GM19463 (cell line): ENCODE measurements at regions not wholly inside any gene's neighbourhood (a gene's known extent, or its start where the extent isn't known, plus 50 kb on each side); places are given as distances from the start of the nearest gene placed in this dataset.
"Not testable (repeated sequence)": the region's sequence is repeated elsewhere in the genome, so short reads cannot be mapped to it uniquely, and the experiment has no call there.

Experiments
- ATAC-seq: cut with Tn5 transposase; IDR thresholded peaks from one replicate; pipeline ENCODE4 v1.9.1; 2021; ENCODE audit warnings: mild to moderate bottlenecking, moderate library complexity; ENCODE audit not compliant: unreplicated experiment

DNA sequence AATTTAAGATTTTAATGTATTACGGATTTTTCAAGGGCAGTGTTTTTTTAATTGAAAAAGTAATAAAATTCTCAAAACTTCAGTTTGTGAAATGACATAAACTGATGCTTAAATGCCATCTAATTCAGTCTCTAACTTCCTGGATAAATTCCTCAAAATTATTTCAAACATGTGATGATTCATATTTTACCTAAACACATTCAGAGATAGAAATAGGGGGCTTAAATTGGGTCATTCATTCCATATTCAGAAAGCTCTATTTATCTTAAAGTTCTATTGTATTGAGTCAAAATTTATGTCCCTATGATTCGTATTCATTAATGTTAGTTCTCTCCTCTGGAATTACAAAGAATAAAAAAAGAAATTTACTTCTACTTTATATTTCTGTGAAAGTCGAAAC lies 713.6 kb upstream of the CHRM3 start:
- ATAC-seq: no peak

DNA sequence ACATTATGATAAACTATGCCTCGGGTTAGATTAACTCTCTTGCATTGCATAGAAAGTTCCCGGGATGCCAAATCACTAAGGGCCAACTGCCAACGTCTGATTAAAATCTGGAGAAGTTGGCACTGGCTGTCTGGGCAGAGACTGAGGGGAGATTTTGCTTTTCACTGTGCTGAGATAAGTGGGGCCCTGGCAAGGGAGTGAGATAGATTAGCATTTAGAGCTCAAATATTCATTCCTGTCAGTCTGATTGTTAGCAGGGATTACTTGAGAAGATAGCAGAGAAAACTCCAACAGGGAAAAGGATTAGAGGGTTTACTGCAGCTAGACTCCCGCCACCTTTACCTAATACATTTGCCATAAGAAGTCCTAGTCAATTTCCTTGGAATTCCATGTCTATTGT lies 714.1 kb upstream of the CHRM3 start:
- ATAC-seq: no peak

DNA sequence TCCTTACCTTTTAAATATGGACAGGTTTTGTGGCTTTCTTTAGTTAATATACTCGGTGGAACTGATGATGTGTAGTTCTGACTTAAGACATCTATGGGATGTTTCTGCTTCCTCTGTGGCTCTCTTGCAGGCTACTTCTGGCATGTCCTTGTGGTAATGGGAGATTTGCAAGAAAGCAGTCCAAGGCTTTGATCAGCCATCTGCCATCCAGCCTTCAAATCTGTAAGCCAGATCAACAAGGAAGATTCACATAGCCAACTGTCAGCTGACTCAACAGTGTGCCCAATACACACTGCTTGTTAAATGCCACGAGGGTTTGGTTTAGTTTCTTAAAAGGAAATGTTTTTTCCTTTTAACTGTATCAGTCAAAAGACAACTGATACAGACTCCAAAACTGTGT lies 722.2 kb upstream of the CHRM3 start:
- ATAC-seq: no peak

DNA sequence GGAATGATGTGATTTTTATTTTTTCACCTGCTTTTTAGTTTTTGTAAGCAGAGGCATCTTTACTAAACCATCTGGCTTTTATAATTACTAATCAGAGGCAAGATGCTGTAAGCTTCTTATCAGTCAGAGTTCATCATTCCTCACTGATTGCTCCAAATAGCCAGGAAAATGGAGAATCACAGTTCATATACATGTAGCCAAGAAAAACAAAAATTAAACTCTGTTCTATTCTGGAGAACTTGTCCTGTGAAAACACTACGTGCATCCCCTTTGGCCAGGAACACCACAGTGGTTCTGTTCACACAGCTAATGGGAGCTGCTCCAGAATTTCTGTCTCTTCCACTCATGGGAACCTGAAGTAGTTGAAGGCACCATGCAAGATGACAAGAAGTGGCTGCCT lies 725.5 kb upstream of the CHRM3 start:
- ATAC-seq: no peak

DNA sequence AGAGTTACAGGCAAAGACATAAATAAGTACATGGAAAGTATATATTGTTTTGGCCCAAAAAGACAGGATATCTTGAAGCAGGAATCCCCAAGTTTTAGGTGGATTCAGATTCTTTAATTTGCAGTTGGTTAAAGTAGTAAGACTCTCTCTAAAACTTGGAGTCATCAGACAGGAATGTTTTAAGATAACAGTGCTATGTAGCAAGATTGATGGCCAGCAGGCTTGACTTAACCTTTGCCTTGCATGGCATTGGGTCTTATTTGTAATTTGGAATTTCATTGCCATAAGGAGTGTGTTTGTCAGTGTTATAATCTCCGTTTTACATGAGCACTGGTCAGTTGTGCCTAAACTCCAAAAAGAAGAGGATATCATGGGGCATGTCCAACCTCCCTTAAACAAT lies 727.6 kb upstream of the CHRM3 start:
- no peak for ATAC-seq

DNA sequence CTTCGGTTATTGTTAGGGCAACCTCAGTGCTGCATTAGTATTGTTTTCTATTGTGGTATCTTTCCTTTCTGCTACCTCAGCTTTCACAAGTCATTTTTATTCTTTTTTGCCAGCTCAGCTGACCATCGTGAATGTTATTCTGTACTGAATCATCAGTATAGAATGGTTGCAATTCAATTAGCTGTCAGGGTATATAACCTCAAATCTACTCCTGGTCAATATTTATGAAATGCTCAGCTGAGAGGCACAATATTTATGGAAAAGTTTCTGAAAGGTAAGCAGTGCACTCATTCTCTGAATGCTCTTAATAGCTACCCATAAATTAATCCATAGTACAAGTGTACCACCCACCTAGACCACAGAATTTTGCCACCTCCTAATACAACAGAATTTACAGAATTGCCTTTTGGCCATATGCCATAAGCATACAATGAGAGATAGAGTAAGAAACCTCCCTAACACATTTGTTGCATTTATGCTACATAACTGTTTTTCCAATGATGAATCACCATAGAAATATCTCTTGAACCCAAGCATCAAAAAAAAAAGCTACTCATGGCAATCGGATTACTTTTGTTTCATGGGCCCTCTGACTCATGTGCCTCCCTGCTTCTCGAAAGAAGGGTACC lies 732.6 kb upstream of the CHRM3 start:
- ATAC-seq: no peak

DNA sequence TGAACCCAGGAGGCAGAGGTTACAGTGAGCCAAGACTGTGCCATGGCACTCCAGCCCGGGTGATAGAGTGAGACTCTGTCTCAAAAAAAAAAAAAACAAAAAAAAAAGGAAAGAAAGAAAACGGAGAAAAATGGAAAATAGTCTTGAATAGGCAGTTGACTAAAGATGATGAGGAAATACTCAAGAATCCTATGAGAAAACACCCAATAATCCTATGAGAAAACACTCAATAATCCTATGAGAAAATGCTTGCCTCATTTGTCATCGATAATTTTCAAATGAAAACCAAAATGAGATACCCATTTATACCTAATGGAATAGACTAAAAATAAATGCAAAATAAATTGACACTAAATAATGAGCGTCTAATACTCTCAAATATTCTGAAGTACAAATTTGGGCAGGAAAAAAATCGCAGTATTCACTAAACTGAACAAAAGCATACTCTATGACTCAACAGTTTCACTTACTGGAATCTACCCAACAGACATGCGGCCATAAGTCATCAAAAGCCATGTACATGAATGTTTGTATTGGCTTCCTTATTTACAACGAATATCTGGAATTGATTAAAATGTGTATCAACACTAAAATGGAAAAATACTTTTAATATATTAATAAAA lies 733.9 kb upstream of the CHRM3 start:
- no peak for ATAC-seq

DNA sequence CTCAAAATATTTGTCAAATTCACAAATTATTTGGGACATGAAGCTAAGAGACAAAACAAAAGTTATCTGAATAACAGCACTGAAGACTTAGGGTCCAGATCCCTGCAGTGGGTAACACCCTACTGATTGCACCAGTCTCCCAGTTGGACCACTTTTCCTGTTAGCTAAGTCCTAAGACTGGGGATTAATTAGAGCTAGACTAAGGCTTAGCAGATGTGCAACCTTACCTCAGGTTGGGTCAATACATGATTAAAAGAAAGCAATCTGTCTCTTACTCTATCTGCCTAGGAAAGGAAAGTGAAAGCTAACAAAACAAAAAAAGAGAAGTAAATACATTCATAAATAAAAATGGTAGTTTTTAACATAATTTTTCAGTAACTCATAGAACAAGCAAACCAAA lies 737.2 kb upstream of the CHRM3 start:
- no peak for ATAC-seq

DNA sequence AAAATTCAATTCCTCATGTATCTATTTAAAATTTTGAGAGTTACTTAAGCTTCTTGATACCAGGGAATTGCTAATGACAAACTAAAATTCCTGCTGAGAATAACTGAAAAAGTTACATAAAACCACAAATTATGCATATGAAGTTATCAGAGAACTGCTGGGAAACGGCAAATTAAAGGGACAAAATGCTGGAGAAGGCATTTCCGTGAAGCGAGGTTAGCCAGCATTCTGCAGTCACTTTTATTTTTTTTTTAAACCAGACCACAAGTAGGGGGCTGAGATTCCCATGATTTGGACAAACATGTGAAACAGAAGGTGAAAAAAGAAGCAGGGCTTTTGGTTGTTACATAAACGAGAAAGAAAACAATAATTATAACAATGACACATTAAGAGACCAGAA lies 737.6 kb upstream of the CHRM3 start:
- no peak for ATAC-seq

DNA sequence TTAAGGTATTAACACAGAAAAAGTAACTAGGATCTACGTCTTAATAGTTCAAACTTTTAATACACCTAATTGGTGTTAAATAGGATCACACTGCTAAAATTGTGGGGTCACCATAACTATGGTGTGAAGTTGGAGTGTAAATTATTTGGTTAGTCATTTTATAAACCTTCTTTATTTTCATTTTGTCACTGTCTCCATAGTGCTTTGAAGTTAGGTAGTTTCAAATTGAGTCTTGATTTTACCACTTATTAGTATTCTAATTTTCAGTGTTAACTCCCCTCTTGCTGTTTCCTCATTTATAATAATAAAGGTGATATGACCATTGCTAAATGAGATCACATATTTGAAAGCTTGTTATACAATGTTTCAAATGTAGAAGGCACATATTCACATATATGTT lies 738.1 kb upstream of the CHRM3 start:
- ATAC-seq: no peak

DNA sequence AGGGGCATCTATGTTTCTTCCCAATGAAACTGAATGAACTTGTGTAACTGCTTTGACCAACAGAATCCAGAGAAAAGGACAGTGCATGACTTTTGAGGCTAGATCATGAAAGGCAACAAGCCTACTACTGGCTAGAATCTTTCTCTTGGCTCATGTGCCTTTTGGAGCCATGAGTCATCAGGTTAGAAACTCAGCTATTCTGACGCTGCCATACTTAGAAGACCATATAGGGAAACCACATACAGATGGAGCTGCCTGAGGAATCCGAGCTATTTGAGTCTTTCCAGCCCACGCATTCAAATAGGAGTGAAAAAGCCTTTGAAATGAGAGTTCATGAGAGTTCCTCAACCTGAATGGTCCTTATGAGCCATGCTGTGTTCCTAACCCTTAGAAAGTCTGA lies 738.5 kb upstream of the CHRM3 start:
- no peak for ATAC-seq

DNA sequence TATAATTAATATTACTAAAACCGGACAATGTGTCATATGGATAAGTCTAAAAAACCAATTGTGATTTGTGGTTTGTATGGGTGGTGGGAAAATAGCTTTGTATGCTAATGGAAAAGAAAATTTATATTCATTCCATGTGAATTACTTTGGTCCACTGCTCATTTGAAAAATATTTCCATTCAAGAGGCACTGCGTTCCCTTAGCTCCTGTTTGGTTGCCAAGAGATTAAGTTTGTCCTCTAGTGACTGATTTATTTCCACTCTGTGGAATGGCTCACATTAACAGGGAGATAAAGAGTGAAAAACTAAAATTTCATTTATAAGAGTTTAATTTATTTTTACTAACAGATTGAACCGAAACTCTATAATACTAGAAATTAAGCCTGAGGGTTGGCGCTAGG lies 744.1 kb upstream of the CHRM3 start:
- ATAC-seq: no peak

DNA sequence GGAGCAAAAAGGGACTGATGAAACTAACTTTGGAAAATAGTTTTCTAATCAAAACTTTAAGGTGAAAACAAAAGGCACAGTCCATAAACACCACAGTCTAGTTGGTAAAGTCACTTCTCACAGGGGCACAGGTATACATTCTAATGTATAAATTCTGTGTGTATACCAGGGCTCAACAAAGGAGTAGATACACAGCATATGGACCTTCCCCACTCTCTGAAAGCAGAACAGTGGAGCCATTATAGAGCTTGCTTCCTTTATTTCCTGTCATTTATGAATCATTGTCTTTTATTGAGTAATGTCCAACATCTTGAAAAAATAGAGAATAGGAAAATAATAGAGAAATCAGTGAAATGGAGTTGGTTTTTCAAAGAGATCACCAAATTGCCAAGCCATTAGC lies 746.5 kb upstream of the CHRM3 start:
- ATAC-seq: no peak

DNA sequence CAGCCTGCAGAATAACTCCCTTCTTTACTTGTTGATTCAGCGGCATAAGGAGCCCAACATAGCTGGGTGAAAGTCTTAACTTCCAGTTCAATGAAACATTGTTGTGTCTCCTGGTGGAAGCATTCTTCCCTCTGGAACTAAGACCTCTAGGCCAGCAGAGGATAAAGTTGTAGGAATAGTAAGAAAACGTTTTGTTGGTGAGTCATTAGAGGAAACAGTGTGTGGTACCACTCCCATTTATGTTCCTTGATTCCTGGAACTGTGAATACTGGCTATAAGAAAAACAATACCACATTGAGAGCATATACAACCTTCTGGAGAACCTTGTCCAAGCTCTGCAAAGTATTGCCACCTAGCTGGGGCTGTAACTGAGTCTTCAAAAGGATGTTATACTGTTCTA lies 737.4 kb upstream of the ZP4 start:
- ATAC-seq: no peak

DNA sequence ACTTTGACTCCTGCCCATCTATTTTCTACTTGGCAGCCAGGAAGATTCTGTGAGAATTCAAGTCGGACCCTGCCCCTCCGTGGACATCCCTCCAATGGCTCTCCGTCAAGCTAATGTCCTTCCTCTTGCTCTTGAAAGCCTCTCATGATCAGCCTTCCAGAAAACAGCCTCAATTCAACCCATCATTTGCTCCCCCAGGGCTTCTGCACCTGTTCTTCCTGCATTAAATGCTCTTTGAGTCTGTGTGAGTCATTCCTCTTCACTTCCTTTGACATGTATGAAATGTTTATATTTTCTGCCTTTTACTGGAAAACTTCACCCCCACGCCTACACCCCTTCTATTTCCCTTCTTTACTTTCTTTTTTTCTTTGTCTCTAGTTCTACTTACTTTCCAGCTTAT lies 734.1 kb upstream of the ZP4 start:
- ATAC-seq: no peak

DNA sequence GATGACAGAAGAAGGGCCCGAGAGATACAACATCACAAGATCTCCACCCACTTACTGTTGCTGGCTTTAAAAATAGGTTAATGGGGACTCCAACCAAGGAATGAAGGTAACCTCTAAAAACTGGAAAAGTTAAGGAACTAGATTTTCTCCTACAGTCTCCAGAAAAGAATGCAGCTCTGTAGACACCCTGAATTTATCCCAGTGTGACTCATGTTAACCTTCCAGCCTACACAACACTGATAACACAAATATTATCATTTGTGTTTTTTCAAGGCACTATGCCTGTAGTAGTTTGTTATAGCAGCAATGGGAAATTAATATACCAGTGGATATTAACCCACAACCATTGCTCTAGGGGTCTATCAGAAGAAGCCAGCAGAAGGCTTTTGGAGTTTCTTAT lies 730.7 kb upstream of the ZP4 start:
- ATAC-seq: no peak

DNA sequence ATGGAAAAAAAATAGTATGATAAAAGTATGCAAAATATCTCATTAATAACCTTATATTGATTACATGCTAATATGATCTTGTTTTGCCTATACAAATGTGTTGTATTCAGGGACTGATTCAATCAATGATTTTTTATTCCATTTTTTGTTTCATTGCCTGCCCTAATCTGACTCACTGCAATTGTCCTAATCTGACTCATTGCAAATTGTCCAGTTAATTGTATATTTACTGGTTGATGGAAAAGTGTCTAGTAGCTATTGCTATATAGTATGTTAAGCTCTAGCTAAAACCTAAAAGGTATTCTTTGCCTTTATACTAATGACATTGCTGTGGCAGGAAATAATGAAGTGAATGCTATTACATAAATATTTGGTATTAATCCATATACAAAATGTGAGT lies 728.9 kb upstream of the ZP4 start:
- no peak for ATAC-seq

DNA sequence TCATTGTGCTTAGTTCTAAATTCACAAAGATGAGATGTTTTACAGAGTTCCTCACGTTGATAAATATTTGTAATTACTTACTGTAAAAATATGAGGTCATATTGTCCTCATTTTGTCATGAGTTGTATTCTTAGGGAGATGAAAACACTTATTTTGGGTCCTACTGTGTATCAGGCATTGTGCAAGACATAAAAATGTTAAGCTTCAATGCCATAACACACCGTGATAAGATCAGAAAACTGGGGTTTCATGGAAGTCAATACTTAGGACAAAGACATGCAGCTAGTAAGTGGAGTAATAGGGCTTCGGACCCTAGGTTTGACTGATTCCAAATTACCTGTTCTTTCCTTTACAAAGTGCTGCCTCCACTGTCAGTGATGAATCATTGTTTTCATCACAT lies 720.7 kb upstream of the ZP4 start:
- ATAC-seq: no peak

DNA sequence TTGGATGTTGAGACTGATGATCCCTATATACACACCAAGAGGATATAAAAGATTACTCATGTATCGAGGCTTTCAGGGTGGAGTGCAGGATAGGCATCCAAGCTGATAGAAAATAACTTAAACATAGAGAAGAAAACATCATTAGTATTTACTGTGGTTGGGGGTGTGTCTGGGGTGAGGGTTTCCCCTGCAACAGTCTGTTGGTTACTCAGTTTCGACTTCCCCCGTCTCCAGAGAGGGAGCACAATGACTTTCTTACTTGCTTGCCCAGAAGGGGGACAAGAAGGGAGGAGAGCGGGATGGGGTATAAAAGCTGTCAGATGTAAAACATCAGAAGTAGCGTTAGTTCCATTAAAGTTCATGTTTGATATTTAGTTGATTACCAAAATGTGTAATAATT lies 717.4 kb upstream of the ZP4 start:
- no peak for ATAC-seq

DNA sequence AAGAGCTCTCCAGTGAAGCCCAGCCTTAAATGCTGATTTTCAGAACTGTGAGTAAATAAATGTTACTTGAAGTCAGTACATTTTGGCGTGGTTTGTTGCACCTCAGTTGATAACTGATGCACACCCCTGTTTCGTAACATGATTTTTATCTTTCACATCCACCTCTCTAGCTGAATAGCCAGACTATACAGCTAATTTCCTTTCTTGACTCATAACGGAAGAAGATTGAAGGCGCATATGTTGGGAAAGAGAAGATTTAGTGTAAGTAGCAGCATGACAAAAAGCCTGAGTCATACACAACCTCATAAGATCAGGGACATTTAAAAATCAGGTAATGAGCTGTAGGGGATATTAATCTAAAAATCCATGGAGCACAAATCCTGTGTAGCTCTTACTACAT lies 716.2 kb upstream of the ZP4 start:
- no peak for ATAC-seq

DNA sequence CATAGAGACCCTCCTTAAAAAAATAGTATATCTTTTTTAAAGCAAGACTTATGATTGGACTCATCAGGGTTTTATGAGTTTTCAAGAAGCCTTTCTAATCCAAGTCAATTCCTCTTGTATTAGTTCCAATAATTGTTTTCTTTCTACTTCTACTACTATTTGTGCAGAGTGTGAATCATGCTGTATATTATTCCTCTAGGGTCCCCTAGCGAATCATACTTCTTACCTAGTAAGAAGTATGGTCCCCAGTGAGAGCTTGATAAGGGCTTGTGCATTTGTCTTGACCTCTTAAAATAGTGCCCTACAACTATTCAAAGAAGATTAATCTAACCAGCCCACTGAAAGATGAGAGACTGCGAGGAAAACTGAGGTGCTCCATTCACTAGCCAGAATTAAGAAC lies 715.7 kb upstream of the ZP4 start:
- no peak for ATAC-seq

DNA sequence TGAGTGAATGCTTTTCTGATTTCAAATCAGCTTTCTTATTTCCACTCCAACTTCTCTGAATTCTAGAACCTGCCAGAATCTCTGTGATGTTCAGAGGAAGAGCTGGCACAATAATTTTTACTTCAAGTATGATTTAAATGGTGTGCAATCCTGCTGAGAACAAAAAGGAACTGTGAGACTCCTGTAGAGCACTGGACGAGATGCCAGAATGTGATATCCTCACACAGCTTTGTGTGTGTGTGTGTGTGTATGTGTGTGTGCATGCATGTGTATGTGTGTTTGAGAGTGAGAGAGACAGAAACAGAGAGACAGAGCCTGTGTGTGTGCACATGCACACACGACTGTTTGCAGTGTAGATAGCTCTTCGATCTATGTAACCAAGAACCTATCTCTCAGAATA lies 713.6 kb upstream of the ZP4 start:
- no peak for ATAC-seq

DNA sequence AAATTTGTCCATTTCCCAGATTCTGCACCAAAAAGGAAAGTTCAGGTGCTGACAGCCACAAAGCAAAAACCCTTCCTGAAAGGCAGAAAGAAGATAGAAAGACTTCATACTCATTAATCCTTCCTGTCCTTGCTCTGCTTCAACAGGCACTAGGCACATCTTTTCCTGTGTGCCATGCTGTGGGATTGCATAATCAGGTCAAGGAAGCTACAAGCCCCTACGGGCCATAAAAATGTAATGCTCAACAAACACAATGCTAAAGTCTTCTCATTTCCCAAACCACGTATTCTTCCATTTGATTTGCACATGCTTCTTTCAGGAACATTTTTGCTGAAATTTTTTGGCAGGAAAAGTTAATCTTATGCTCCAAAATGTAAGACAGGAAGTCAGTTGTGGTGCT lies 710.9 kb upstream of the ZP4 start:
- ATAC-seq: not testable (repeated sequence)
